Brain pericyte (primary cell): ENCODE measurements at regions not wholly inside any gene's neighbourhood (a gene's known extent, or its start where the extent isn't known, plus 50 kb on each side); places are given as distances from the start of the nearest gene placed in this dataset.

Source experiments
- DNase-seq: peaks from one replicate; pipeline ENCODE4 v3.0.0-alpha.2; 2012; ENCODE audit warnings: low read depth, low spot score

- no peak for DNase-seq
Observed at GRCh38 chr5:38752012-38752536, 93.7 kb upstream of the OSMR start.

- DNase-seq: no peak
Observed at GRCh38 chr5:38752622-38753021, 93.2 kb upstream of the OSMR start.

- DNase-seq: no peak
Observed at GRCh38 chr5:38753141-38753540, 92.7 kb upstream of the OSMR start.

- no peak for DNase-seq
Observed at GRCh38 chr5:38753776-38754175, 92.0 kb upstream of the OSMR start.

GRCh38 chr5:38755181-38755580 lies 90.6 kb upstream of the OSMR start:
- no peak for DNase-seq

GRCh38 chr5:38756068-38756467 lies 89.7 kb upstream of the OSMR start:
- no peak for DNase-seq

GRCh38 chr5:38757451-38758245 lies 88.2 kb upstream of the OSMR start:
- no peak for DNase-seq

GRCh38 chr5:38758774-38759600 lies 86.8 kb upstream of the OSMR start:
- DNase-seq: no peak

- DNase-seq: no peak
Observed at GRCh38 chr5:38764937-38765391, 80.8 kb upstream of the OSMR start.

GRCh38 chr5:38765399-38765861 lies 80.4 kb upstream of the OSMR start:
- DNase-seq: no peak

- DNase-seq: no peak
Observed at GRCh38 chr5:38766151-38766550, 79.7 kb upstream of the OSMR start.

GRCh38 chr5:38768412-38769211 lies 77.2 kb upstream of the OSMR start:
- no peak for DNase-seq

- DNase-seq: no peak
Observed at GRCh38 chr5:38772471-38772870, 73.3 kb upstream of the OSMR start.

GRCh38 chr5:38775218-38775840 lies 70.5 kb upstream of the OSMR start:
- no peak for DNase-seq

GRCh38 chr5:38776149-38776896 lies 69.5 kb upstream of the OSMR start:
- no peak for DNase-seq

- no peak for DNase-seq
Observed at GRCh38 chr5:38777111-38777510, 68.7 kb upstream of the OSMR start.

GRCh38 chr5:38780316-38780715 lies 65.5 kb upstream of the OSMR start:
- no peak for DNase-seq

- peak; percentile 63 for DNase-seq
Observed at GRCh38 chr5:38780945-38781344, 64.9 kb upstream of the OSMR start.

GRCh38 chr5:38782180-38782835 lies 63.5 kb upstream of the OSMR start:
- DNase-seq: no peak

- peak; percentile 63 for DNase-seq
Observed at GRCh38 chr5:38783011-38783561, 62.7 kb upstream of the OSMR start.
